Keratinocyte (primary cell): ENCODE measurements at regions not wholly inside any gene's neighbourhood (a gene's known extent, or its start where the extent isn't known, plus 50 kb on each side); places are given as distances from the start of the nearest gene placed in this dataset.

Experiments used
- DNase-seq: peaks from one replicate; pipeline ENCODE4 v3.0.0-alpha.2; 2011; ENCODE audit warnings: low read depth, missing footprints, low spot score
- FAIRE-seq: peaks from 2 replicates; lab custom pipeline; 2011; peaks lifted over from hg19 to GRCh38; lab: Jason Lieb, UNC
- H2AFZ ChIP-seq: 2 replicates; pipeline ENCODE4 v1.6.0; 2012; ENCODE audit warnings: low read length, control low read depth, inconsistent platforms; ENCODE audit not compliant: control insufficient read depth
- H3K27ac ChIP-seq: 2 replicates; pipeline ENCODE4 v1.5.1; 2011; ENCODE audit warnings: low read length; ENCODE audit not compliant: control insufficient read depth, insufficient read depth
- H3K27me3 ChIP-seq: 3 replicates; pipeline ENCODE4 v1.6.0; 2011; ENCODE audit warnings: low read length; ENCODE audit not compliant: control insufficient read depth, insufficient read depth; ENCODE audit errors: extremely low read depth
- H3K36me3 ChIP-seq, 2 experiments: 2 replicates in 1 of 2; 3 replicates in 1 of 2; pipeline ENCODE4 v1.5.1; 2011; ENCODE audit warnings: low read length in 2 of 2, mild to moderate bottlenecking in 1 of 2; ENCODE audit not compliant: control insufficient read depth in 2 of 2, insufficient read depth in 2 of 2; ENCODE audit errors: extremely low read depth in 1 of 2
- H3K4me1 ChIP-seq: 3 replicates; pipeline ENCODE4 v1.5.1; 2011; ENCODE audit warnings: low read length; ENCODE audit not compliant: control insufficient read depth, insufficient read depth; ENCODE audit errors: extremely low read depth
- H3K4me2 ChIP-seq: 3 replicates; pipeline ENCODE4 v1.6.0; 2011; ENCODE audit warnings: low read depth, low read length; ENCODE audit not compliant: control insufficient read depth, insufficient read depth; ENCODE audit errors: extremely low read depth
- H3K4me3 ChIP-seq, 3 experiments: fragments of 200-600 bp in 1 of 3; sonication (generic) in 1 of 3; 2 replicates in 2 of 3; 3 replicates in 1 of 3; pipeline ENCODE4 v1.5.1; 2011 to 2016; ENCODE audit warnings: low read length in 3 of 3, mild to moderate bottlenecking in 3 of 3, control low read depth in 2 of 3, inconsistent platforms in 1 of 3, low read depth in 1 of 3, mixed read lengths in 1 of 3, mixed run types in 1 of 3, moderate library complexity in 1 of 3; ENCODE audit not compliant: control insufficient read depth in 2 of 3, insufficient read depth in 2 of 3; ENCODE audit errors: extremely low read depth in 1 of 3
- H3K79me2 ChIP-seq: 2 replicates; pipeline ENCODE4 v1.6.0; 2012; ENCODE audit warnings: low read length; ENCODE audit not compliant: control insufficient read depth, insufficient read depth
- H3K9ac ChIP-seq: 3 replicates; pipeline ENCODE4 v1.6.0; 2011; ENCODE audit warnings: low read length; ENCODE audit not compliant: control insufficient read depth, insufficient read depth; ENCODE audit errors: extremely low read depth
- H3K9me1 ChIP-seq: 3 replicates; pipeline ENCODE4 v1.6.0; 2011; ENCODE audit warnings: low read length; ENCODE audit not compliant: control insufficient read depth, insufficient read depth; ENCODE audit errors: extremely low read depth
- H3K9me3 ChIP-seq: 2 replicates; pipeline ENCODE4 v1.5.1; 2012; ENCODE audit warnings: low read depth, low read length; ENCODE audit not compliant: control insufficient read depth
- H4K20me1 ChIP-seq: 3 replicates; pipeline ENCODE4 v1.6.0; 2011; ENCODE audit warnings: low read length; ENCODE audit not compliant: control insufficient read depth, insufficient read depth; ENCODE audit errors: extremely low read depth
- CTCF ChIP-seq, 3 experiments: IDR thresholded peaks in 1 of 3; conservative IDR thresholded peaks in 1 of 3; optimal IDR thresholded peaks in 1 of 3; 2 replicates in 2 of 3; 3 replicates in 1 of 3; pipeline versions ENCODE3 to v1.5.1; 2011; ENCODE audit warnings: low read length in 3 of 3, mild to moderate bottlenecking in 3 of 3, moderate library complexity in 2 of 3, control low read depth in 1 of 3, inconsistent platforms in 1 of 3; ENCODE audit not compliant: insufficient read depth in 2 of 3; ENCODE audit errors: extremely low read depth in 1 of 3
- EZH2 ChIP-seq: IDR thresholded peaks from one replicate; pipeline ENCODE4 v1.6.1; 2012; ENCODE audit warnings: inconsistent platforms, mild to moderate bottlenecking, low read length, moderate library complexity
- dilution Hi-C: fragments of 300-500 bp; cut with MboI; formaldehyde crosslinking; loops from one replicate; pipeline ENCODE4 v1.7.0; 2020; ENCODE audit warnings: low sequenced_read_pairs; ENCODE audit not compliant: extremely low pct_ligation_motif_present

- Histone ChIP-seq H3K79me2 (no peaks in the 10 kb centered on the region), H3K9me3 (no peaks in the 10 kb centered on the region), H3K27ac (no peak overlapping the region), H3K4me1 (peaks cover 6% of the 10 kb centered on the region), H2AFZ (peak overlapping the region; percentile 80), H3K4me2 (no peak overlapping the region), H3K4me3 (no peak overlapping the region), H3K27me3 (no peaks in the 10 kb centered on the region), H3K9ac (no peak overlapping the region), H3K9me1 (no peaks in the 10 kb centered on the region), H3K36me3 (no peaks in the 10 kb centered on the region), H4K20me1 (no peaks in the 10 kb centered on the region)
- DNase-seq = no peak
- FAIRE-seq = no peak
- dilution Hi-C loops = no loop called here
- no peak for TF ChIP-seq EZH2
- no peak for TF ChIP-seq CTCF (optimal IDR thresholded peaks at IDR 0.05 in 1 of 3, IDR thresholded peaks at IDR 0.05 in 1 of 3, conservative IDR thresholded peaks at IDR 0.05 in 1 of 3; ENCODE audit: extremely low read depth in 1 of 3, insufficient read depth in 2 of 3, low read length in 3 of 3)
Measured at GRCh38 chr2:144801325-144801724, 281.4 kb upstream of the ZEB2 start.

GRCh38 chr2:144798989-144799388 lies 279.1 kb upstream of the ZEB2 start:
- Histone ChIP-seq H3K9me1 (no peaks in the 10 kb centered on the region), H3K4me2 (no peak overlapping the region), H4K20me1 (no peaks in the 10 kb centered on the region), H3K79me2 (no peaks in the 10 kb centered on the region), H3K27me3 (no peaks in the 10 kb centered on the region), H3K27ac (no peak overlapping the region), H3K4me1 (peaks cover 6% of the 10 kb centered on the region), H2AFZ (no peak overlapping the region), H3K9me3 (no peaks in the 10 kb centered on the region), H3K9ac (no peak overlapping the region), H3K36me3 (no peaks in the 10 kb centered on the region), H3K4me3 (no peak overlapping the region)
- dilution Hi-C loops = no loop called here
- DNase-seq = no peak
- TF ChIP-seq CTCF (optimal IDR thresholded peaks at IDR 0.05 in 1 of 3, IDR thresholded peaks at IDR 0.05 in 1 of 3, conservative IDR thresholded peaks at IDR 0.05 in 1 of 3; ENCODE audit: extremely low read depth in 1 of 3, insufficient read depth in 2 of 3, low read length in 3 of 3) = no peak
- no peak for TF ChIP-seq EZH2
- no peak for FAIRE-seq
